ENCODE measurements at regions not wholly inside any gene's neighbourhood (a gene's known extent, or its start where the extent isn't known, plus 50 kb on each side); places are given as distances from the start of the nearest gene placed in this dataset.

- H3K4me3 ChIP-seq: 0 out of 3 replicates have a peak overlapping the region, but pooled peaks have one; percentile 1
- WGBS (ENCODE audit: missing lambda C conversion rate): 31% methylated on average over 3 of the region's 3 CpGs
- peak overlapping the region; percentile 86 for H3K27ac ChIP-seq
These were observed 84.5 kb upstream of the GALNT5 start for GRCh38 chr2:157172866-157173578.

GRCh38 chr2:157173740-157174184 lies 83.7 kb upstream of the GALNT5 start:
- ChIA-PET POLR2A (interaction anchor here (1.0 to 1.8 kb wide), 3 partner anchors 9 to 831 kb away, joined by 3 to 7 read pairs (median 5); no protein-coding TSS in a partner anchor), CTCF (interaction anchor here (1.0 to 1.6 kb wide), 4 partner anchors 10 to 839 kb away, joined by 3 to 4 read pairs (median 4); no protein-coding TSS in a partner anchor)
- H3K9me3 ChIP-seq: 0 out of 3 replicates have a peak, but pooled peaks cover 4% of the 10 kb centered on the region
- DNase-seq (ENCODE audit: low read depth in 1 of 2, low spot score in 1 of 2): peak; percentile 60 to 92
- peaks cover 38% of the 10 kb centered on the region for H3K4me1 ChIP-seq
- FAIRE-seq: no peak
- WGBS (ENCODE audit: missing lambda C conversion rate): 0% methylated on average over 5 of the region's 5 CpGs
- H3K27ac ChIP-seq: peak overlapping the region; percentile 86
- H3K4me3 ChIP-seq: 0 out of 3 replicates have a peak overlapping the region, but pooled peaks have one; percentile 1
- ATAC-seq: peak; percentile 98
- peak overlapping the region; percentile 76 for H3K4me2 ChIP-seq
- TF ChIP-seq HMGXB4 (CRISPR knock-in tag; IDR thresholded peaks at IDR 0.05; ENCODE audit: borderline replicate concordance): no peak
- no peak for TF ChIP-seq NFE2L2 (conservative IDR thresholded peaks at IDR 0.05; ENCODE audit: low read length)
- TF ChIP-seq TFCP2L1 (CRISPR knock-in tag; IDR thresholded peaks at IDR 0.05): no peak
- TF ChIP-seq SREBF2 (IDR thresholded peaks at IDR 0.05): no peak
- TF ChIP-seq PHF8 (IDR thresholded peaks at IDR 0.05; ENCODE audit: borderline replicate concordance, low read depth): no peak
- TF ChIP-seq, protein P1, sequence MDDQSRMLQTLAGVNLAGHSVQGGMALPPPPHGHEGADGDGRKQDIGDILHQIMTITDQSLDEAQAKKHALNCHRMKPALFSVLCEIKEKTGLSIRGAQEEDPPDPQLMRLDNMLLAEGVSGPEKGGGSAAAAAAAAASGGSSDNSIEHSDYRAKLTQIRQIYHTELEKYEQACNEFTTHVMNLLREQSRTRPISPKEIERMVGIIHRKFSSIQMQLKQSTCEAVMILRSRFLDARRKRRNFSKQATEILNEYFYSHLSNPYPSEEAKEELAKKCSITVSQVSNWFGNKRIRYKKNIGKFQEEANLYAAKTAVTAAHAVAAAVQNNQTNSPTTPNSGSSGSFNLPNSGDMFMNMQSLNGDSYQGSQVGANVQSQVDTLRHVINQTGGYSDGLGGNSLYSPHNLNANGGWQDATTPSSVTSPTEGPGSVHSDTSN (IDR thresholded peaks at IDR 0.05): no peak
- TF ChIP-seq RAD21 (conservative IDR thresholded peaks at IDR 0.05 in 1 of 2, IDR thresholded peaks at IDR 0.05 in 1 of 2): peak in 1 of 2 experiments; percentile 58; a peak in 3 of 5 replicates
- TF ChIP-seq USF2 (IDR thresholded peaks at IDR 0.05): no peak
- TF ChIP-seq HDAC2 (IDR thresholded peaks at IDR 0.05): no peak
- TF ChIP-seq FOSB (CRISPR knock-in tag; IDR thresholded peaks at IDR 0.05): no peak
- no peak for TF ChIP-seq POLR2A (IDR thresholded peaks at IDR 0.05; ENCODE audit: low read length)
- no peak for TF ChIP-seq NPAS2 (CRISPR knock-in tag; IDR thresholded peaks at IDR 0.05; ENCODE audit: borderline replicate concordance)
- TF ChIP-seq RARB (CRISPR knock-in tag; IDR thresholded peaks at IDR 0.05): no peak
- TF ChIP-seq BCL3 (IDR thresholded peaks at IDR 0.05): peak; percentile 92; the same call in 2 of the 3 replicates
- TF ChIP-seq POLR2AphosphoS2 (conservative IDR thresholded peaks at IDR 0.05; ENCODE audit: low read length): no peak
- TF ChIP-seq SMC3 (IDR thresholded peaks at IDR 0.05): no peak; the same call in 1 of the 3 replicates
- TF ChIP-seq CEBPB (IDR thresholded peaks at IDR 0.05): peak; percentile 92 to 95
- TF ChIP-seq CTCF (IDR thresholded peaks at IDR 0.05): no peak
- TF ChIP-seq REST (IDR thresholded peaks at IDR 0.05): no peak
- TF ChIP-seq EHMT2 (IDR thresholded peaks at IDR 0.05; ENCODE audit: low read depth): no peak
- no peak for TF ChIP-seq ZC3H11A (IDR thresholded peaks at IDR 0.05)
- TF ChIP-seq HEYL (CRISPR knock-in tag; IDR thresholded peaks at IDR 0.05): no peak
- TF ChIP-seq MYC (IDR thresholded peaks at IDR 0.05; ENCODE audit: borderline replicate concordance, low read length): no peak
- TF ChIP-seq HOXA7 (CRISPR knock-in tag; IDR thresholded peaks at IDR 0.05): no peak

More at GRCh38 chr2:157172866-157173578, 84.5 kb upstream of the GALNT5 start:
- DNase-seq (ENCODE audit: low read depth in 1 of 2, low spot score in 1 of 2) (peak in 1 of 2 experiments; percentile 35), FAIRE-seq (peak; percentile 28), ATAC-seq (peak; percentile 55 to 72)
- Histone ChIP-seq H3K4me2 (peak overlapping the region; percentile 76), H3K9me3 (0 out of 3 replicates have a peak, but pooled peaks cover 4% of the 10 kb centered on the region), H3K4me1 (peaks cover 38% of the 10 kb centered on the region)
- ChIA-PET POLR2A (interaction anchor here (1.0 to 1.8 kb wide), 3 partner anchors 10 to 830 kb away, joined by 3 to 7 read pairs (median 5); no protein-coding TSS in a partner anchor), CTCF (interaction anchor here (1.0 to 1.5 kb wide), 2 partner anchors 21 to 838 kb away, joined by 3 to 4 read pairs; no protein-coding TSS in a partner anchor)
- 0 out of 2 replicates have a peak, but pooled peaks have one; percentile 13 for TF ChIP-seq RARB (CRISPR knock-in tag; IDR thresholded peaks at IDR 0.05)
- no peak for TF ChIP-seq CBX8 (IDR thresholded peaks at IDR 0.05)

All from A549 (cell line).